HG02798 (cell line): ENCODE measurements at regions not wholly inside any gene's neighbourhood (a gene's known extent, or its start where the extent isn't known, plus 50 kb on each side); places are given as distances from the start of the nearest gene placed in this dataset.
"Not testable (repeated sequence)": the region's sequence is repeated elsewhere in the genome, so short reads cannot be mapped to it uniquely, and the experiment has no call there.

Source experiments
- ATAC-seq: cut with Tn5 transposase; IDR thresholded peaks from one replicate; pipeline ENCODE4 v1.9.1; 2021; ENCODE audit warnings: mild to moderate bottlenecking; ENCODE audit not compliant: unreplicated experiment, poor library complexity

DNA sequence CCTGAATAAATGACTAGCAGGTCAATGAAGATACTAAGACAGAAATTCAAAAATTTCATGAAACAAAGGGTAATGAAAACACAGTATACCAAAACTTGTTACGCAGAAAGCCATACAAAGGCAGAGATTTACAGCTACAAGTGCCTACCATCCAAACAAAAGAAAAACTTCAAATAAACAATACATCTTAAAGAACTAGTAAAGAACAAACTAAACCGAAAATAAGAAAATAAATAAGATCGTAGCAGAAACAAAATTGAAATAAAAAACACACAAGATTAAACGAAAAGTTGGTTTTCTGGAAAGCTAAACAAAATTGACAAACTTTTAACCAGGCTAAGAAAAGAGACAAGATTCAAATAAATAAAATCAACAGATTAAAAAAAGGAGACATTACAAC, 51.5 kb downstream of the VPREB1 start:
- not testable (repeated sequence) for ATAC-seq

DNA sequence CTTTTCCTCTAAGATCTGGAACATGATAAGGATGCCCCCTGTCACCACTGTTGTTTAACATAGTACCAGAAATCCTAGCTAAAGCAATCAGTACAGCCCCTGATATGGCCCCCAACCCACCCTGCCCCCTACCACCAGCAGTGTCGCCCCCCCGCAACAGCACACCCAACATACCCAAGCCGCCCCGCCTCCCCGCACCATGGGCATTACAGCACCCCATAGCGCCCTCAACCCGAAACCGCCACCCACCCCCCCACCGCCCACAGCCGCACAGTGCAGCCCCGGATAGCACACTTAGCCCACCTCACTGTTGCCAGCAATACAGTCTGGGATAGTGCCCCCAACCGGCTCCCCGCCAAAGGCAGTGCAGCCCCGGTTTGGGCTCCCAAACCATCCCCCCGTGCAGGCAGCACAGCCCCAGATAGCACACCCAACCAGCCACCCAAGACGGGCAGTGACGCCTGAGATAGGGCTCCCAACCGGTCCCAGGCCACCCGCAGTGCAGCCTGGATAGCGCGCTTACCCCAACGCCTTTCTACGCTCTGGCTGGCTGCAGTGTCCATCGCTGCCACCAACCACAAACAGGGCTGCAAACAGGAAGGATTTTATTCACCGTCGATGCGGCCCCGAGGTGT, 52.7 kb downstream of the VPREB1 start:
- not testable (repeated sequence) for ATAC-seq

DNA sequence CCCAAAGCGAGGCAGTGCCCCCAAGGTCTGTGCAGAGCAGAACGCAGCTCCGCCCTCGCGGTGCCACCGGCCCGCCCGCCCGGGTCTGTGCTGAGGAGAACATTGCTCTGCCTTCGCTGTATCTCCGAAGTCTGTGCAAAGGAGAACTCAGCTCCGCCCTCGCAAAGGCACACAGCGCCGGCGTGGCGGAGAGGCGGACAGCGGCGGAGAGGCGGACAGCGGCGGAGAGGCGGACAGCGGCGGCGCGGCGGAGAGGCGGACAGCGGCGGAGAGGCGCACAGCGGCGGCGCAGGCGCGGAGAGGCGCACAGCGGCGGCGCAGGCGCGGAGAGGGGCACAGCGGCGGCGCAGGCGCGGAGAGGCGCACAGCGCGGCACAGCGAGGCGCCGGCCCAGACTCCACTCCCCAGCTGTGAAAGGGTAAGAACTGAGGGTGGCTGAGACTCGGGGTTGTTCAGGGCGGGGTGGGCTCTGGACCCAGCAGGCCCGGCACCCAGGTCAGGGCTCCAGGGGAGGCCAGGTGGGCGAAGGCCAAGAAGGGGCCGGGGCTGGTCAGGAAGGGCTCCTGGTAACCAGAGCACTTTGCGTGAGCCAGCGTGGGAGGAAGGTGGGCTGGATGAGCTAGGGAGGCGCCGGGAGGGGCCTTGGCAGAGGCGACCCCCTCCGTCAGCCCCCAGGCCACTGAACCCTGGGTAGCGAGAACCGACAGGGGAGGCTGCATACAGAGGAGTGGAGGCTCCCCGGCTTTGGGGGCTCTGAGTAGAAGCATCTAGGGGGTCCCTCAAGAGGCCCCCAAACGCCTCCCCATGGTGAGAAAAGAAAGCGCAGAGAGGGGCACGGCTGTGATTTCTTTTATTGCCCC, 53.4 kb downstream of the VPREB1 start:
- ATAC-seq: peak; percentile 95

DNA sequence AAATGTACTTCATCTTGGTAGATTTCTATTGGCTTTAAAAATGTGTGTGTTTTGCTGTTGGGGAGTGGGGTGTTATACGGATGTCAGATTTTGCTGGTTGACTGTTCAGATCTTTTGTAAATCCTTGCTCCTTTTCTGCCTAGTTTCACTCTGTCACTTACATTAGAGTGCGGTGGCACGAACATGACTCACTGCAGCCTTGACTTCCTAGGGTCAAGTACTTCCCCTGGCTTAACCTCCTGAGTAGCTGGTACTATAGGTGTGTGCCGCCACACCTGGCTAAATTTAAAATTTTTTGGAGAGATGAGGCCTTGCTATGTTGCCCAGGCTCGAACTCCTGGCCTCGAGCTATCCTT, 54.0 kb downstream of the VPREB1 start:
- ATAC-seq: not testable (repeated sequence)

DNA sequence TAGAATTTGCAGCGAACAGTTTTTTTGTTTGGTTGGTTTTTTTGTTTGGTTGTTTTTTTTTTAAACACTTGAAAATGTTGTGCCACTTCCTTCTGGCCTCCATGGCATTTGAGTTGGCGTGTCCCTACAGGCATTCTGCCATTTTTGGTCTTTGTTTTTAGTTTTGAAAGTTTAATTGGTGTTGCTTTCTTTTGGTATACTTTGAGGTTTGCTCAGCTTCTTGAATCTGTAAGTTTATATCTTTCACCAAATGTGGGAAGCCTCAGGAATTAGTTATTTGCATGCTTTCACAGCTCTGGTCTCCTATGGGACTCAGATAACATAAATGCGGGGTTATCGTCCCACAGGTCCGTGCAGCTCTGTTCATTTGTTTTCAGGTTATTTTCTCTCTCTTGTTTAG, 55.9 kb downstream of the VPREB1 start:
- ATAC-seq: not testable (repeated sequence)

DNA sequence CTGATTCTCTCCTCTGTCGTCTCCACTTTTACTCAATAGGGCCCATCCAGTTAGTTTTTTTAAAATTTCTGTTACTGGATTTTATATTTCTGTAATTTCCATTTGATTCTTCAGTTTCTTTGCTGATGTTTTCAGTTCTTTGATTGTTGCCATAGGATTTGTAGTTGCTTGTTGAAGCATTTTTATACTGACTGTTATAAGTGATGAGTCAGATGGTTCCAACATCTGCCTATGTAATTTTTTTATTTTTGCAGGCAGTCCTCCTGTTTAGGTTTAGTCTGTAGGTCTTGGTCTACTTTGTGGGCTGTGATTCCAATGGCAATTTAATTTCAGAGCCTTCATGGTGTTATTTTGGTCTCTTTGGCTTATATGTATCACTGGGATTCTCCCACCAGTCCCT, 56.4 kb downstream of the VPREB1 start:
- not testable (repeated sequence) for ATAC-seq

DNA sequence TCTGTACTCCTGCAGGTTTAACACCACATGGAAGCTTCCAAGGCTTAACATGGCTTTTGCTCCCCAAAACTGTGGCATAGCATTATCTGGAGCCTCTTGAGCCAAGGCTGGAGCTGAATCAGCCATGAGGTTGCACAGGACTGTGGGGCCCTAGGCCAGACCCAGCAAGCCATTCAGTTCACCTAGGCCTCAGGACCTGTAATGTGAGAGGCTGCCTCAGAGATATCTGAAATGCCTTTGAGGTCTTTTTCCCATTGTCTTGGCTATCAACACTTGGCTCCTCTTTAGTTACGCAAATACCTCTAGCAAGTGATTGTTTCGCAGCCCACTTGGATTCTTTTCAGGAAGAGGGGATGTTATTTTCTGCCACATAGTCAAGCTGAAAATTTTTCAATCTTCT, 72.0 kb downstream of the VPREB1 start:
- ATAC-seq: no peak

DNA sequence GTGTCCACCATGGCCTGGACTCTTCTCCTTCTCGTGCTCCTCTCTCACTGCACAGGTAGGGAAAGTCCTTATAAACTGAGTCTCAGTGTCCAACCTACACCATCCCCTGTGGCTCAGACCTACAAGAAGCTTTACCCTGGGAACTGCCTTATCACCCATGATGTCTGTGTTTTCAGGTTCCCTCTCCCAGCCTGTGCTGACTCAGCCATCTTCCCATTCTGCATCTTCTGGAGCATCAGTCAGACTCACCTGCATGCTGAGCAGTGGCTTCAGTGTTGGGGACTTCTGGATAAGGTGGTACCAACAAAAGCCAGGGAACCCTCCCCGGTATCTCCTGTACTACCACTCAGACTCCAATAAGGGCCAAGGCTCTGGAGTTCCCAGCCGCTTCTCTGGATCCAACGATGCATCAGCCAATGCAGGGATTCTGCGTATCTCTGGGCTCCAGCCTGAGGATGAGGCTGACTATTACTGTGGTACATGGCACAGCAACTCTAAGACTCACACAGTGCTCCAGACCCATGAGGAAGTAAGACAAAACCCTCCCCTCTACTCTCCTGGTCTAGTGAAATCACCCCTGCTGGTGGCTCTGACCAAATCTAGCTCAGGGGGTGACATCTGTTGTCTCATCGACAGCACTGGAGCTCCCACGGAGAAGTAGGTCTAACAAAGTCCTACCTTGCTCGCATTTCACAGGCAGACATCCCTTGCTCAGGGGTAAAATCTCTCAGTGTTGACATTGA, 74.3 kb downstream of the VPREB1 start:
- ATAC-seq: no peak

DNA sequence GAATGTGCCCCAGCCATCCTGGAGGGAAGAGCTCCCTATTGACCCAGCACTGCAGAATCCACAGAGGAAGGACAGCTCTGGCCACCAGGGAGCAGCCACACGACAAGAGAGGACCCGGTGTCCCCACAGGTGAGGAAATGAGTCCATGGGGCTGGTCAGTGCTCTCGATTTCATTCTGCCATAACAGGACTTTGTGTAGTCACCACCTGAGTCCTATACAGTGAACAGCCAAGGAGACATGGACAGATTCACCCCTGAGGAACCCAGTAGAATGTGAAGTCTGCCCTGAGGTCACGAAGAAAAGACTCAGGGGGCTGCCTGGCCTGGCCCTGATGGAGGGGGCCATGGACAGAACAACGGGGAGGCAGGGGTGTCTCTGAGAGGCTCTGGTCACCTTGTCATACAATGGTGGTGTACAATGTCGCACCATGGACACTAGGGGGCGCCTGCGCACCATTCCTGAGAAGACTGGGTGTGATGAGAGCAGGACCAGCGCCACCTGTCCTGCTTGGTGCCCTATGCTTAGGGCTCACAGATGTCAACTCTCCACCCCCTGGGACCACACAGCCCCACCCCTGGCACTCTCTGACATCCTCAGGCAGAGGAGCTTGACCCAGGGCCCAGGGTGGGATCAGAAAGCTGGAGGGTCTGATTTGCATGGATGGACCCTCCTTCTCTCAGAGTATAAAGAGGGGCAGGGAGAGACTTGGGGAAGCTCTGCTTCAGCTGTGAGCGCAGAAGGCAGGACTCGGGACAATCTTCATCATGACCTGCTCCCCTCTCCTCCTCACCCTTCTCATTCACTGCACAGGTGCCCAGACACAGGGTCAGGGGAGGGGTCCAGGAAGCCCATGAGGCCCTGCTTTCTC, 77.4 kb downstream of the VPREB1 start:
- ATAC-seq: not testable (repeated sequence)

DNA sequence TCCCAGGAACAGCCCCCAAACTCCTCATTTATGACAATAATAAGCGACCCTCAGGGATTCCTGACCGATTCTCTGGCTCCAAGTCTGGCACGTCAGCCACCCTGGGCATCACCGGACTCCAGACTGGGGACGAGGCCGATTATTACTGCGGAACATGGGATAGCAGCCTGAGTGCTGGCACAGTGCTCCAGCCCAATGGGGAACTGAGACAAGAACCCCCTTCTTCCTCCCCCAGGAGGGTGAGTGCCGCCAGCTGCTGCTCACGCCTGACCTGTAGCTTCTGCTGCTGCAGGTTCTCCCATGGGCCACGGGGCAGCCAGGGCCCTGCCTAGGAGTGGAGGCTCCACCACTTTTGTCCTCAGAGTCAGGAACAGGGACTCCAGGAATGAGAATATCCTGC, 78.2 kb downstream of the VPREB1 start:
- ATAC-seq: no peak

DNA sequence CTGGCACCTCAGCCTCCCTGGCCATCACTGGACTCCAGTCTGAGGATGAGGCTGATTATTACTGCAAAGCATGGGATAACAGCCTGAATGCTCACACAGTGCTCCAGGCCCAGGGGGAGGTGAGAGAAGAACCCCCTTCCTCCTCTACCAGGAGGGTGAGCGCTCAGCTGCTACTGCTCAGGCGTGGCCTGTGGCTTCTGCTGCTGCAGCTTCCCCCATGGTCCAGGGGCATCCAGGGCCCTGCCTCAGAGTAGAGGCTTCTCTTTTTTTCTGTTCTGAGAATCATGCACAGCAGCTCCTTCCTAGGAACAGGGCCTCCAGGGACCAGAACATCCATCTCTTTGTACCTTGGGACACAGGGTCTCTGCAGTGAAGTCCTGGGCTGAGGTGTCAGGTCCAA, 83.1 kb downstream of the VPREB1 start:
- ATAC-seq: no peak

DNA sequence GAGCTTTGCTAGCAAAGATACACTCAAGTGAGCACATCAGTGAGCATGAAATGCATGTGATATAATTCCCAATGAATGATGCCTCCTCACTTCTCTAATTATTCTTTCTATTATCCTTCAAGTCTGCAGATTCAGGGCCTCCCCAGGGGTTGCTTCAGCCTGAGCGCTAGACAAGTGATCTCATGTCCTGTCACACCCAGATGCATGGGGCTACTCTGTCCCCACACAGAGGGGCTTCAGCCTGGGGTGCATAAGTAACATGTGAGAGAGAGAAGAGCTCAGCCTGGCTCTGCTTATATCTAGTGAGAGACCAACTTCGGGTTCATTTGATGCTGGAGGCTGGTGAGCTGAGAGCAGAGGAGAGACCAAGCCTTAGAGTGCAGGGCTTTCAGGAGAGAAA, 85.2 kb downstream of the VPREB1 start:
- no peak for ATAC-seq

DNA sequence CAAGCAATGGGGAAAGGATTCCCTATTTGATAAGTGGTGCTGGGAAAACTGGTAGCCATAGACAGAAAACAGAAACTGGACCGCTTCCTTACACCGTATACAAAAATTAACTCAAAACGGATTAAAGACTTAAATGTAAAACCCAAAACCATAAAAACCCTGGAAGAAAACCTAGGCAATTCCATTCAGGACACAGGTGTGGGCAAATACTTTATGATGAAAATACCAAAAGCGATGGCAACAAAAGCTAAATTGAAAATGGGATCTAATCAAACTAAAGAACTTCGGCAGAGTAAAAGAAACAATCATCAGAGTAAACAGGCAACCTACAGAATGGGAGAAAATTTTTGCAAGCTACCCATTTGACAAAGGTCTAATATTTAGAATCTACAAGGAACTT, 91.1 kb downstream of the VPREB1 start:
- ATAC-seq: not testable (repeated sequence)

DNA sequence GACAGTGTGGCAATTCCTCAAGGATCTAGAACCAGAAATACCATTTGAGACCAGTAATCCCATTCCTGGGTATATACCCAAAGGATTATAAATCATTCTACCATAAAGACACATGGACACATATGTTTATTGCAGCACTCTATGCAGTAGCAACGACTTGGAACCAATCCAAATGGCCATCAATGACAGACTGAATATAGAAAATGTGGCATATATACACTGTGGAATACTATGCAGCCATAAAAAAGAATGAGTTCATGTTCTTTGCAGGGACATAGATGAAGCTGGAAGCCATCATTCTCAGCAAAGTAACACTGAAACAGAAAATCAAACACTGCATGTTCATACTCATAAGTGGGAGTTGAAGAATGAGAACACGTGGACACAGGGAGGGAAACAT, 91.7 kb downstream of the VPREB1 start:
- ATAC-seq: not testable (repeated sequence)

DNA sequence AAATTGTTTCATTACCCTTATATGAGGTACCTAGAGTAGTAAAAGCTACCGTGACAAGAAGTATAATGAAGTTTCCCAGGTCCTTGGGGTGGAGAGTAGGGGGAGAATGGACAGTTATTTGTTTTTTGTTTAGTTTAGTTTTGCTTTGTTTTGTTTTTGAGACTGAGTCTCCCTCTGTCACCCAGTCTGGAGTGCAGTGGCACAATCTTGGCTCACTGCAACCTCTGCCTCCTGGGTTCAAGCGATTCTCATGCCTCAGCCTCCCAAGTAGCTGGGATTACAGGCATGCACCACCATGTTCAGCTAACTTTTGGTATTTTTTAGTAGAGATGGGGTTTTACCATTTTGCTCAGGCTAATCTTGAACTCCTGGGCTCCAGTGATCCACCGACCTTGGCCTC, 94.2 kb downstream of the VPREB1 start:
- ATAC-seq: not testable (repeated sequence)

DNA sequence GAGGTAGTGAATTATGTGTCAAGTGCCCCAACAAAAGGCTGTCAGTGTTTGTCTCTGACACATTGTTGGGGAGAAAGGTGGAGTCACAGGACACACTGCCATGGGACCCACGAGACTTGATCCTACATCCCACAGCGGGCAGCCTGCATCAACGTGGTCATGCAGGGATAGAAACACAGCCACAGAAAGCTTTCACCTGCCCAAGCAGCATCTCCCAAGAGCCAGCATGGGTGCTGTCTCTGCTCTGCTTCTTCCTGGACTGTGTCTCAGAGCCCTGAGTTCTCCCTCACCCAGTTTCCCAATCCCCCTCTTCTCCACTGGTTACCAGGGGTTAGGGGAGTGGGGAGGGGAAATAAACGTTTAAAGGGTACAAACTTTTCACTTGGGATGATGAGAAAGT, 97.2 kb downstream of the VPREB1 start:
- ATAC-seq: no peak

DNA sequence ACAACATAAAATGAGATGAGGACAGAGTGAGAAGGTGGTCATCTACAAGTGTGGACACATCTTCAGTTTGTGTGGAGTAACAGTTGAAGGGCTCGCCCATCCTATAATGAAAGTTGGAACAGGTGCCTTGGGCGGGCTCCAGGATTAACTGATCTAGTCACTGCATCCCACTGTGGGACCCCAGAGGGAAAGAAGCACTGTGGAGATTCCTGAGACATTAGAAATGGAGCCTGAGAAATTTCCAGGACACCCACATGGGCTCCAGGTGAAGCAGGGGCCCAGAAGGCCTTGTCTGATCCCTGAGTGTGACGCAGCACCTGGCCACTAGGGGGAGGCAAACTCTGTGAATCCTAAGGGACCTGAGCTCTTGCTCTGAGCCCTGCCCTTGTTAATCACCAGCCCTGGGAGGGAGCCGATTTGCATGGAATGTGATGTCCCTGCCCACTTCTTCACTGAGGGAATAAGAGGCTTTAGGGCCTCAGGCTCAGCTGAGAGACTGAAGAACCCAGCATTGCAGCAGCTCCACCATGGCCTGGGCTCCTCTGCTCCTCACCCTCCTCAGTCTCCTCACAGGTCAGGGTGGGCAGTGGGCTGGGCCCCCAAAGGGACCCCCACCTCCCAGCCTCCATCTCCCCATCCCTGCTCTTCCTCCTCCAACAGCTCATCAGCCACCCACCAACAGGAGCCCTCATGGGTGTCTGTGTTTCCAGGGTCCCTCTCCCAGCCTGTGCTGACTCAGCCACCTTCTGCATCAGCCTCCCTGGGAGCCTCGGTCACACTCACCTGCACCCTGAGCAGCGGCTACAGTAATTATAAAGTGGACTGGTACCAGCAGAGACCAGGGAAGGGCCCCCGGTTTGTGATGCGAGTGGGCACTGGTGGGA, 98.4 kb downstream of the VPREB1 start:
- no peak for ATAC-seq

DNA sequence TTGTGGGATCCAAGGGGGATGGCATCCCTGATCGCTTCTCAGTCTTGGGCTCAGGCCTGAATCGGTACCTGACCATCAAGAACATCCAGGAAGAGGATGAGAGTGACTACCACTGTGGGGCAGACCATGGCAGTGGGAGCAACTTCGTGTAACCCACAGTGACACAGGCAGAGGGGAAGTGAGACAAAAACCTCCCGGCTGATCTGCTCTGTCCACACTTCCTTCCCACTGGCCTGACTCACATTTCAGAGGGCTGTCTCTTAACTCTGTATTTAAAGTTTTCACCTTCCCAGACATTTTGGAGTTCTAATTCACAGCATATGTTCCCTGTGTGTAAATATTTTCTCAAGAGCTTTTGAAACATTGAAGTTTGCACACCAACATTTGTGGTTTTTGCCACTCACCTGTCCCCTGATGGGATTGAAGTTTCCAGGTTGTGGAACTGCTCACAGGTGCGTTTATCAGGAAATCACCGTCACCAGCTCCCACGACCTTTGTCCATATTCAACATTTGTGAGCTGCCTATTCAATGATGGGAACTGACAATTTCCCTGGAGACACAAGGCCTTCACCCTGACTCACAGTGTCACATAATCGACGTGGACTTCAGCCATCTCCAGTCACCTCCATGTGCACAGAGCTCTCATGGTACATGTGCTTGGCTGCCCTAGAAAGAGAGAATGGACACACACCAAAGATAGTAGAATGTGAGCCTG, 99.2 kb downstream of the VPREB1 start:
- ATAC-seq: no peak

DNA sequence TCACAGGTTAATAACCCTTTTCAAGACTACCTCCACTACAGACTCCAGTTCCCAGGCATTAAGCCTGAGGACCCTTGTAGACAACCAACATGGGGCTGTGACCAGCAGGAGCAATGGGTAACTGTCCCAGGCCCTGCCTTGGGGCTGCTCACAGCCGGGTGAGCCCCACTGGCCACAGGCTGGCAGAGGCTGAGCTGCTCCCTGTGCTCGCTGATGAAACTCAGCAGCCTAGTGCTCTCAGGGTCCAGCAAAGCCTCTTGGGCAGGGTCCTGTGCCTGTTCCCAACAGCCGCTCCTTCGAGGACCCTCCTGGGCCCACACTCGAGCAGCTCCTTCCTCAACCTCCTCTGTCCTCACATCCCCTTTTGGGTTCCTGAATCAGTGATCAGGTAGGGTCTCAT, 99.8 kb downstream of the VPREB1 start:
- ATAC-seq: no peak
